ENCODE measurements at regions not wholly inside any gene's neighbourhood (a gene's known extent, or its start where the extent isn't known, plus 50 kb on each side); places are given as distances from the start of the nearest gene placed in this dataset.

- H3K4me3 ChIP-seq (ENCODE audit: control insufficient read depth, low read depth, low read length): no peak overlapping the region
- no peak for TF ChIP-seq CTCF (IDR thresholded peaks at IDR 0.05; ENCODE audit: control insufficient read depth, insufficient read depth, low read depth, low read length, missing control alignments)
- DNase-seq (ENCODE audit: low read depth): no peak
Measured at GRCh38 chr5:124061068-124061430, 549.1 kb downstream of the CSNK1G3 start.

GRCh38 chr5:124060413-124061067 lies 548.6 kb downstream of the CSNK1G3 start:
- H3K4me3 ChIP-seq (ENCODE audit: control insufficient read depth, low read depth, low read length): no peak overlapping the region
- TF ChIP-seq CTCF (IDR thresholded peaks at IDR 0.05; ENCODE audit: control insufficient read depth, insufficient read depth, low read depth, low read length, missing control alignments): no peak
- no peak for DNase-seq (ENCODE audit: low read depth)

DNA sequence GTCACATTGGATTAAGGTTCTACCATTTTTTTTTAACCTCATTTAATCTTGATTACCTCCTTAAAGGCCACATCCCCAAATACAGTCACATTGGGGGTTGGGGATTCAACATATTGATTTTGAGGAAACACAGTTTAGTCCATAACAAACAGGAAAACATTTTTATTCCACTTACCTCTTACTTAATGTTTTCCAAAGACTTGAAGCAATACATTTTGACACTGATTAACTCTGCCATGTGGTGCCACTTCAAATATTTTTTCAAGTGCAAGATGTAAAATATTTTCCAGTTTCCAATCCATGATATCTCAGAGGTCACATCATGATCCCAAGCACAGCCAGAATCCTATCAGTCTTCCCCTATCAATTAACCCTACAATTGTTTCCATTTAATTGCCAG lies 548.0 kb downstream of the CSNK1G3 start:
- no peak overlapping the region for H3K4me3 ChIP-seq (ENCODE audit: control insufficient read depth, low read depth, low read length)
- TF ChIP-seq CTCF (IDR thresholded peaks at IDR 0.05; ENCODE audit: control insufficient read depth, insufficient read depth, low read depth, low read length, missing control alignments): no peak
- no peak for DNase-seq (ENCODE audit: low read depth)

GRCh38 chr5:124059200-124059599 lies 547.2 kb downstream of the CSNK1G3 start:
- DNase-seq (ENCODE audit: low read depth): no peak
- no peak for TF ChIP-seq CTCF (IDR thresholded peaks at IDR 0.05; ENCODE audit: control insufficient read depth, insufficient read depth, low read depth, low read length, missing control alignments)
- H3K4me3 ChIP-seq (ENCODE audit: control insufficient read depth, low read depth, low read length): no peak overlapping the region

- DNase-seq (ENCODE audit: low read depth): no peak
- H3K4me3 ChIP-seq (ENCODE audit: control insufficient read depth, low read depth, low read length): no peak overlapping the region
- TF ChIP-seq CTCF (IDR thresholded peaks at IDR 0.05; ENCODE audit: control insufficient read depth, insufficient read depth, low read depth, low read length, missing control alignments): no peak
Measured at GRCh38 chr5:124057724-124058231, 545.8 kb downstream of the CSNK1G3 start.

GRCh38 chr5:124056991-124057723 lies 545.2 kb downstream of the CSNK1G3 start:
- no peak overlapping the region for H3K4me3 ChIP-seq (ENCODE audit: control insufficient read depth, low read depth, low read length)
- no peak for TF ChIP-seq CTCF (IDR thresholded peaks at IDR 0.05; ENCODE audit: control insufficient read depth, insufficient read depth, low read depth, low read length, missing control alignments)
- DNase-seq (ENCODE audit: low read depth): no peak
